Transverse colon (tissue), 4 donors: ENCODE measurements at regions not wholly inside any gene's neighbourhood (a gene's known extent, or its start where the extent isn't known, plus 50 kb on each side); places are given as distances from the start of the nearest gene placed in this dataset.

Source experiments
- EP300 ChIP-seq: sonication (generic); formaldehyde crosslinking; IDR thresholded peaks from one replicate; pipeline ENCODE4 v1.6.1; 2017; ENCODE audit warnings: antibody characterized with exemption, low read depth
- POLR2A ChIP-seq: fragments of 450-650 bp; IDR thresholded peaks from one replicate; pipeline ENCODE4 v1.6.1; 2016; ENCODE audit warnings: antibody characterized with exemption, mild to moderate bottlenecking, moderate library complexity
- POLR2AphosphoS5 ChIP-seq, 3 donors: sonication (generic); formaldehyde crosslinking; IDR thresholded peaks; one replicate each; pipeline ENCODE4 v1.6.1; 2016; ENCODE audit warnings: antibody characterized with exemption in 3 of 3
- TF ChIP-seq, protein P1 (sequence below), 5 experiments: fragments of 200-600 bp in 3 of 5; fragments of 450-650 bp in 2 of 5; sonication (generic) in 3 of 5; IDR thresholded peaks; 1 replicate in 2 of 5; 2 replicates in 3 of 5; pipeline ENCODE4 v1.5.1; 2016 to 2017; ENCODE audit warnings: antibody characterized with exemption in 5 of 5, inconsistent platforms in 3 of 5, mild to moderate bottlenecking in 2 of 5, moderate library complexity in 1 of 5

DNA sequence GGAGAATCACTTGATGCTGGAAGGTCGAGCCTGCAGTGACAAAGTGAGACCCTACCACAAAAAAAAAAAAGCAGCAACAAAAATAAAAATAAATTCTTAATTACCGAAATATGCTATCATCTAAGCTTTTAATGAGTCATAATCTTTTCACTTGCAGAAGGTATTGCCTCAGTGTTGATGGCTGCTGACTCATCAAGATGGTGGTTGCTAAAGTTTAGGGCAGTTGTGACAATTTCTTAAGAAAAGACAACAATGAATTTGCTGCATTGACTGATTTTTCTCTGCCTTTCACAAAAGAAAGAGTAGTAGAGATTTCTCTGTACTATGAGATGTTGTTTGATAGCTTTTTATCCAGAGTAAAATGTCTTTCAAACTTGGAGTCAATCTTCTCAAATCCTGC is 1809.0 kb downstream of the SUCLG1 start:
- TF ChIP-seq, protein P1, sequence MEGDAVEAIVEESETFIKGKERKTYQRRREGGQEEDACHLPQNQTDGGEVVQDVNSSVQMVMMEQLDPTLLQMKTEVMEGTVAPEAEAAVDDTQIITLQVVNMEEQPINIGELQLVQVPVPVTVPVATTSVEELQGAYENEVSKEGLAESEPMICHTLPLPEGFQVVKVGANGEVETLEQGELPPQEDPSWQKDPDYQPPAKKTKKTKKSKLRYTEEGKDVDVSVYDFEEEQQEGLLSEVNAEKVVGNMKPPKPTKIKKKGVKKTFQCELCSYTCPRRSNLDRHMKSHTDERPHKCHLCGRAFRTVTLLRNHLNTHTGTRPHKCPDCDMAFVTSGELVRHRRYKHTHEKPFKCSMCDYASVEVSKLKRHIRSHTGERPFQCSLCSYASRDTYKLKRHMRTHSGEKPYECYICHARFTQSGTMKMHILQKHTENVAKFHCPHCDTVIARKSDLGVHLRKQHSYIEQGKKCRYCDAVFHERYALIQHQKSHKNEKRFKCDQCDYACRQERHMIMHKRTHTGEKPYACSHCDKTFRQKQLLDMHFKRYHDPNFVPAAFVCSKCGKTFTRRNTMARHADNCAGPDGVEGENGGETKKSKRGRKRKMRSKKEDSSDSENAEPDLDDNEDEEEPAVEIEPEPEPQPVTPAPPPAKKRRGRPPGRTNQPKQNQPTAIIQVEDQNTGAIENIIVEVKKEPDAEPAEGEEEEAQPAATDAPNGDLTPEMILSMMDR (IDR thresholded peaks at IDR 0.05) = no peak
- TF ChIP-seq POLR2A (no peak), EP300 (no peak), POLR2AphosphoS5 (IDR thresholded peaks at IDR 0.05) (no peak)
